Heart right ventricle (tissue), 16 donors: ENCODE measurements at regions not wholly inside any gene's neighbourhood (a gene's known extent, or its start where the extent isn't known, plus 50 kb on each side); places are given as distances from the start of the nearest gene placed in this dataset.
"Not testable (repeated sequence)": the region's sequence is repeated elsewhere in the genome, so short reads cannot be mapped to it uniquely, and the experiment has no call there.

Experiments
- ATAC-seq, 8 donors: fragments of 200-7000 bp; cut with Tn5 transposase; one replicate each; pipeline ENCODE4 v1.9.1; 2020; ENCODE audit warnings: mild to moderate bottlenecking in 8 of 8, moderate library complexity in 8 of 8, moderate number of reproducible peaks in 1 of 8
- DNase-seq, 2 donors: peaks; one replicate each; pipeline ENCODE4 v3.0.0-alpha.2; 2020
- H3K27ac ChIP-seq, 10 donors: fragments of 200-600 bp; sonication (generic) in 2 of 10; one replicate each; pipeline versions ENCODE4 v1.5.0 to v1.8.0; 2020 to 2022; ENCODE audit warnings: mild to moderate bottlenecking in 3 of 10
- H3K27me3 ChIP-seq, 7 donors: fragments of 200-600 bp; one replicate each; pipeline ENCODE4 v1.8.0; 2021 to 2022; ENCODE audit warnings: mild to moderate bottlenecking in 2 of 7
- H3K36me3 ChIP-seq, 9 donors: fragments of 200-600 bp; sonication (generic) in 1 of 9; one replicate each; pipeline versions ENCODE4 v1.5.0 to v1.8.0; 2020 to 2022; ENCODE audit warnings: mild to moderate bottlenecking in 2 of 9
- H3K4me1 ChIP-seq, 9 donors: fragments of 200-600 bp; sonication (generic) in 1 of 9; one replicate each; pipeline versions ENCODE4 v1.5.0 to v1.8.0; 2020 to 2022; ENCODE audit warnings: mild to moderate bottlenecking in 4 of 9
- H3K4me3 ChIP-seq, 10 donors: fragments of 200-600 bp; sonication (generic) in 2 of 10; one replicate each; pipeline versions ENCODE4 v1.5.0 to v1.8.0; 2020 to 2022; ENCODE audit warnings: mild to moderate bottlenecking in 7 of 10, moderate library complexity in 2 of 10
- H3K9me3 ChIP-seq, 11 donors: fragments of 200-600 bp in 10 of 11; sonication (generic) in 2 of 11; one replicate each; pipeline versions ENCODE4 v1.5.0 to v1.8.0; 2013 to 2022; ENCODE audit warnings: mild to moderate bottlenecking in 2 of 11, control low read depth in 1 of 11, moderate library complexity in 1 of 11
- CTCF ChIP-seq, 9 donors: fragments of 200-600 bp; sonication (generic) in 2 of 9; IDR thresholded peaks; one replicate each; pipeline versions ENCODE4 v1.5.0 to v1.8.0; 2021 to 2022; ENCODE audit warnings: antibody characterized with exemption in 9 of 9, mild to moderate bottlenecking in 5 of 9, moderate library complexity in 1 of 9
- WGBS, 2 donors: extraction: QIAGEN DNeasy Blood & Tissue Kit; methylation state at CpG; one replicate each; pipeline ENCODE4 v1.1.7; 2013; ENCODE audit warnings: inconsistent platforms in 1 of 2; 5-methylcytosine and 5-hydroxymethylcytosine counted together
- intact Hi-C, 10 donors: fragments of 100-400 bp; cut with DNase I; formaldehyde crosslinking; loops; one replicate each; pipeline versions ENCODE4 v1.11.1 to v1.14.2; 2022
- donor health status: Arrhythmogenic right ventricular cardiomyopathy.
- donor health status: ischemic (EF 13 %, LVEDD 7.1; RV severe dilation, severe dysfunction).
- donor health status: healthy with polysubstance abuse.
- donor health status: DM: no; HTN: yes; CAD: no.
- donor health status: DM: no; HTN: no; CAD: no.
- donor health status: ischemic (EF 25% LVEDD 6.9; RV normal size, moderate dysfunction).
- donor health status: ischemic (EF 25% LVEDD 5.7; RV mildly dilated, moderate dysfunction).
- donor health status: healthy.
- donor health status: DM: yes; HTN: yes; CAD: no.
- donor health status: Ischemic cardiomyopathy.
- donor health status: ischemic (EF 35%, LVEDD 5.7; RV mildly dilated, moderate dysfunction).
- donor health status: nonischemic (EF 11% LVEDD 7.7; RV severe dilation, severe dysfunction).
- donor health status: DM: yes; HTN: yes; CAD: no.
- donor health status: PGD.
- donor health status: ischemic (EF 29% LVEDD 5.4; RV normal size, mild dysfunction).
- donor health status: nonischemic (EF 23%, LVEDD 6.1; RV moderate dilation, normal function).

DNA sequence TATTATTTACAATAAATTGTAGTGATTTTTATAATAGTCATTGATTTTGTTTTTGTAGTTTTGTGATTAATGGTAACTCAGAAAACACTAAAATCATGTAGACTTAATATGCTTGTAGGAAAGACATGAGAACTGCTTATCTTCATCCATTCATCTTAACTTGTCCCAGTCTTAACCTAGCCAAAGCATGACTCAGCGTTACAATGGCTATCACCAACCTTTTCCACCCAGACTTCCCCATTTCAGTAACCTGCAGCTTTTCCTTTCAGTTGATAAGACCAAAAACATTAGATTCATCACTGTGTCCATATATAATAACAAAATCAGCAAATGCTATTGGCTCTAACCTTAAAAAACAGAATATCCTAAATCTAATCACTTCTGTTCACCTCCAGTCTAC is 106.2 kb upstream of the KLF8 start:
- H3K27ac ChIP-seq: no peak overlapping the region
- intact Hi-C loops: no loop called here
- 85 to 87% methylated on average over 1 of the region's 1 CpG for WGBS, 2 donors
- no peak for TF ChIP-seq CTCF (IDR thresholded peaks at IDR 0.05)
- H3K4me1 ChIP-seq: no peaks in the 10 kb centered on the region
- H3K4me3 ChIP-seq: no peak overlapping the region
- no peak for DNase-seq
- no peaks in the 10 kb centered on the region for H3K9me3 ChIP-seq
- no peak for ATAC-seq
- H3K27me3 ChIP-seq: peaks cover 0 to 10% (median 0%) of the 10 kb centered on the region in 7 donors
- no peaks in the 10 kb centered on the region for H3K36me3 ChIP-seq

GRCh38 chrX:56130031-56130430 is 102.1 kb upstream of the KLF8 start:
- TF ChIP-seq CTCF (IDR thresholded peaks at IDR 0.05): no peak
- intact Hi-C loops: no loop called here
- Histone ChIP-seq H3K9me3 (peaks cover 0 to 30% (median 0%) of the 10 kb centered on the region in 11 donors), H3K27me3 (peaks cover 0 to 3% (median 0%) of the 10 kb centered on the region in 7 donors), H3K4me3 (no peak overlapping the region), H3K36me3 (no peaks in the 10 kb centered on the region), H3K4me1 (no peaks in the 10 kb centered on the region), H3K27ac (no peak overlapping the region)
- ATAC-seq (no peak), DNase-seq (no peak)
- WGBS, 2 donors: 97 to 100% methylated on average over 3 of the region's 3 CpGs

DNA sequence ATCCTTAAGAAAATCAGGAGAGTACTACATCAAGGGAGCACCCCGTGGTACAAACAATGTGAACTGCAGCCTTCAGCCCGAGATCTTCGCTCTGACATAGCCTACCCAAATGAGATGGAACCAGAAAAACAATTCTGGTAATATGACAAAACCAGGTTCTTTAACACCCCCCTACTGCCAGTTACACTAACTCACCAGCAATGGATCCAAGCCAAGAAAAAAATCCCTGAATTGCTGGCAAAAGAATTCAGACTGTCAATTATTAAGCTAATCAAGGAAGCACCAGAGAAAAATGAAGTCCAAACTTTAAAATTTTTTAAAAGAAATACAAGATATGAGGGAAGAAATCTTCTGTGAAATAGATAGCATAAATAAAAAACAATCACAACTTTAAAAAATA is 101.7 kb upstream of the KLF8 start:
- DNase-seq: no peak
- ATAC-seq: no peak
- Histone ChIP-seq H3K27me3 (peaks cover 0 to 3% (median 0%) of the 10 kb centered on the region in 7 donors), H3K4me1 (no peaks in the 10 kb centered on the region), H3K4me3 (no peak overlapping the region), H3K27ac (no peak overlapping the region), H3K36me3 (no peaks in the 10 kb centered on the region), H3K9me3 (peaks cover 0 to 32% (median 0%) of the 10 kb centered on the region in 11 donors)
- WGBS, 2 donors: 88 to 99% methylated on average over 3 of the region's 3 CpGs
- no peak for TF ChIP-seq CTCF (IDR thresholded peaks at IDR 0.05)
- intact Hi-C loops: no loop called here

DNA sequence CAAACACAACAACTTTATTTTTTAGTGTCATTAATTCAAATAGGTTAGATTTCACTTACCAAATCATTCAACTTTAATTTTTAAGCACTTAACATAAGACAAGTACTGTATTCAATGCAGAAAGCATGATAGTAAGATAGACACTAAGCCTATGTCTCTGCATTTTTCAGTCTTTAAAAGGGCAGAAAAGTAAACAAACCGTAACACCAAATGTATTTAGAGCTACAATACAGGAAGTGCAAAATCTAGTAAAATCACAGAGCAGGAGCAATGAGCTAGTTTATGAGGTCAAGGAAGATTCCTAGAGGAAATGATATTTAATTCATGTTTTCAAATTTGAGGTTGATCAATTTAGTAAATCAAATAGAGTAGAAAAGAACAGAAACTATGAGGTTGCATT is 68.0 kb upstream of the KLF8 start:
- H3K4me3 ChIP-seq, H3K36me3 ChIP-seq, DNase-seq, H3K27ac ChIP-seq, H3K27me3 ChIP-seq, H3K4me1 ChIP-seq, ATAC-seq, intact Hi-C loops: not testable (repeated sequence)
- no CpG with 5 or more reads among the region's 1 CpG for WGBS, 2 donors
- peaks cover 0 to 47% (median 0%) of the 10 kb centered on the region in 11 donors for H3K9me3 ChIP-seq
